IMR-90 (cell line): ENCODE measurements at regions not wholly inside any gene's neighbourhood (a gene's known extent, or its start where the extent isn't known, plus 50 kb on each side); places are given as distances from the start of the nearest gene placed in this dataset.

ENCODE experiments used
- ATAC-seq: fragments of 200-7000 bp; cut with Tn5 transposase; 2 replicates; pipeline ENCODE4 v1.9.1; 2020; ENCODE audit warnings: low read depth, mild to moderate bottlenecking, moderate library complexity
- BruUV-seq: library from RNA; stranded (reverse); fragments of 400-500 nt; replicated peaks from 2 replicates; lab custom pipeline; 2021; lab: Mats Ljungman, UMichigan
- CTCF ChIA-PET: fragments of 300-600 bp; formaldehyde crosslinking; extraction: SDS; loops from one replicate; lab custom pipeline; 2021; ENCODE audit warnings: antibody characterized with exemption; lab: Yijun Ruan, JAX
- POLR2A ChIA-PET: fragments of 300-600 bp; sonication (Branson Sonifier 250); formaldehyde crosslinking; loops from one replicate; lab custom pipeline; 2022; ENCODE audit warnings: antibody characterized with exemption; ENCODE audit not compliant: unreplicated experiment; lab: Charles Lee
- DNase-seq: peaks from one replicate; pipeline ENCODE4 v3.0.0; 2013
- H2AFZ ChIP-seq: replicated peaks from 2 replicates; pipeline ENCODE3; 2013; ENCODE audit warnings: low read length, mild to moderate bottlenecking; ENCODE audit not compliant: poor library complexity
- H2AK5ac ChIP-seq: 2 replicates; pipeline ENCODE4 v1.6.1; 2013; ENCODE audit warnings: low read depth, low read length, inconsistent platforms
- H2AK9ac ChIP-seq: replicated peaks from 2 replicates; pipeline ENCODE3; 2013; ENCODE audit warnings: mild to moderate bottlenecking, low read depth, low read length, moderate library complexity; ENCODE audit not compliant: poor library complexity
- H2BK120ac ChIP-seq: 2 replicates; pipeline ENCODE4 v1.6.1; 2013; ENCODE audit warnings: low read depth, low read length, inconsistent platforms
- H2BK15ac ChIP-seq: 3 replicates; pipeline ENCODE4 v1.6.1; 2013; ENCODE audit warnings: low read depth, low read length, inconsistent platforms
- H2BK20ac ChIP-seq: 2 replicates; pipeline ENCODE4 v1.6.1; 2013; ENCODE audit warnings: low read depth, mild to moderate bottlenecking, inconsistent platforms, low read length, moderate library complexity
- H2BK5ac ChIP-seq: 2 replicates; pipeline ENCODE4 v1.6.1; 2013; ENCODE audit warnings: mild to moderate bottlenecking, low read depth, low read length, inconsistent platforms; ENCODE audit not compliant: poor library complexity, severe bottlenecking
- H3K14ac ChIP-seq: replicated peaks from 2 replicates; pipeline ENCODE4 v1.6.1; 2013; ENCODE audit warnings: low read depth, low read length, inconsistent platforms
- H3K18ac ChIP-seq: 2 replicates; pipeline ENCODE4 v1.6.1; 2013; ENCODE audit warnings: low read depth, low read length, control low read depth
- H3K23ac ChIP-seq: 2 replicates; pipeline ENCODE4 v1.6.1; 2013; ENCODE audit warnings: low read depth, low read length, inconsistent platforms
- H3K27ac ChIP-seq: 2 replicates; pipeline ENCODE4 v1.5.1; 2013; ENCODE audit warnings: mild to moderate bottlenecking, control low read depth, low read length; ENCODE audit not compliant: insufficient read depth
- H3K27me3 ChIP-seq: 2 replicates; pipeline ENCODE4 v1.6.1; 2013; ENCODE audit warnings: low read length; ENCODE audit not compliant: control insufficient read depth, insufficient read depth
- H3K36me3 ChIP-seq: 2 replicates; pipeline ENCODE4 v1.6.1; 2013; ENCODE audit warnings: low read length, mixed read lengths; ENCODE audit not compliant: control insufficient read depth, insufficient read depth
- H3K4ac ChIP-seq: 2 replicates; pipeline ENCODE4 v1.6.1; 2013; ENCODE audit warnings: low read depth, low read length, inconsistent platforms
- H3K4me1 ChIP-seq: 2 replicates; pipeline ENCODE4 v1.6.1; 2013; ENCODE audit warnings: low read length, mixed read lengths; ENCODE audit not compliant: control insufficient read depth, insufficient read depth
- H3K4me2 ChIP-seq: 2 replicates; pipeline ENCODE4 v1.6.1; 2013; ENCODE audit warnings: low read depth, mild to moderate bottlenecking, control low read depth, low read length, moderate library complexity
- H3K4me3 ChIP-seq: 2 replicates; pipeline ENCODE4 v1.5.1; 2013; ENCODE audit warnings: low read depth, mild to moderate bottlenecking, control low read depth, low read length, moderate library complexity; ENCODE audit not compliant: insufficient read depth
- H3K56ac ChIP-seq: 2 replicates; pipeline ENCODE4 v1.6.1; 2013; ENCODE audit warnings: low read length, inconsistent platforms; ENCODE audit not compliant: insufficient read depth; ENCODE audit errors: extremely low read depth
- H3K79me1 ChIP-seq, 2 experiments: 2 replicates each; pipeline ENCODE4 v1.6.1; 2013; ENCODE audit warnings: low read length in 2 of 2, inconsistent platforms in 1 of 2, low read depth in 1 of 2
- H3K9ac ChIP-seq: 2 replicates; pipeline ENCODE4 v1.6.1; 2013; ENCODE audit warnings: low read depth, low read length, control low read depth
- H3K9me1 ChIP-seq: 2 replicates; pipeline ENCODE4 v1.6.1; 2013; ENCODE audit warnings: low read length, inconsistent platforms; ENCODE audit not compliant: insufficient read depth
- H3K9me3 ChIP-seq: 2 replicates; pipeline ENCODE4 v1.6.1; 2013; ENCODE audit warnings: low read length; ENCODE audit not compliant: control insufficient read depth, insufficient read depth
- H4K20me1 ChIP-seq: 2 replicates; pipeline ENCODE4 v1.6.1; 2013; ENCODE audit warnings: low read length, inconsistent platforms; ENCODE audit not compliant: insufficient read depth
- H4K5ac ChIP-seq: 2 replicates; pipeline ENCODE4 v1.6.1; 2013; ENCODE audit warnings: mild to moderate bottlenecking, low read depth, low read length, control low read depth
- H4K8ac ChIP-seq, 2 experiments: 2 replicates each; pipeline ENCODE4 v1.6.1; 2013; ENCODE audit warnings: low read depth in 2 of 2, low read length in 2 of 2, control low read depth in 1 of 2, inconsistent platforms in 1 of 2
- H4K91ac ChIP-seq: 2 replicates; pipeline ENCODE4 v1.6.1; 2013; ENCODE audit warnings: low read depth, low read length, inconsistent platforms; ENCODE audit not compliant: insufficient read depth
- BHLHE40 ChIP-seq: fragments of 150-350 bp; IDR thresholded peaks from 2 replicates; pipeline ENCODE4 v1.6.1; 2016; ENCODE audit warnings: mild to moderate bottlenecking, low read depth, low read length
- RAD21 ChIP-seq: IDR thresholded peaks from 2 replicates; pipeline ENCODE4 v1.6.1; 2012; ENCODE audit warnings: low read length, improper control_type of control experiment
- RFX5 ChIP-seq: IDR thresholded peaks from 2 replicates; pipeline ENCODE4 v1.8.0; 2012; ENCODE audit warnings: low read depth, mild to moderate bottlenecking, low read length, moderate library complexity
- SMC3 ChIP-seq: fragments of 150-350 bp; IDR thresholded peaks from 2 replicates; pipeline ENCODE4 v1.6.1; 2016; ENCODE audit warnings: low read depth, mild to moderate bottlenecking, antibody characterized with exemption, low read length, moderate library complexity
- USF2 ChIP-seq: fragments of 150-350 bp; IDR thresholded peaks from 2 replicates; pipeline ENCODE4 v1.6.1; 2017; ENCODE audit warnings: mild to moderate bottlenecking, antibody characterized with exemption, low read length, low read depth
- WGBS, 2 experiments: methylation state at CpG; one replicate each; pipeline versions ENCODE4 v1.1.5 to v1.1.7; 2013; ENCODE audit warnings: missing lambda C conversion rate in 2 of 2; ENCODE audit not compliant: insufficient read length in 1 of 2; ENCODE audit errors: extremely low coverage in 2 of 2; 5-methylcytosine and 5-hydroxymethylcytosine counted together
- dilution Hi-C: fragments of 300-500 bp; cut with HindIII; formaldehyde crosslinking; loops from one replicate; pipeline ENCODE4 v1.14.3; 2018; ENCODE audit warnings: low sequenced_read_pairs; ENCODE audit not compliant: unreplicated experiment
- in situ Hi-C: fragments of 300-500 bp; cut with MboI; formaldehyde crosslinking; loops from 3 replicates; pipeline ENCODE4 v1.14.3; 2019; ENCODE audit warnings: low sequenced_read_pairs, inconsistent platforms, mixed read lengths
- intact Hi-C: fragments of 100-400 bp; cut with micrococcal nuclease; formaldehyde crosslinking; loops from 2 replicates; pipeline ENCODE4 v1.10.0; 2022

GRCh38 chr20:56994006-56994405, 272.4 kb downstream of the BMP7 start:
- H4K20me1 ChIP-seq = no peaks in the 10 kb centered on the region
- no peak overlapping the region for H3K14ac ChIP-seq
- no peaks in the 10 kb centered on the region for H3K36me3 ChIP-seq
- no peak overlapping the region for H2AK5ac ChIP-seq
- H4K5ac ChIP-seq = no peak overlapping the region
- no peak for ATAC-seq
- no TSS peak for BruUV-seq
- no peak overlapping the region for H2BK120ac ChIP-seq
- H3K18ac ChIP-seq = no peak overlapping the region
- no peaks in the 10 kb centered on the region for H3K9me1 ChIP-seq
- H3K9ac ChIP-seq = no peak overlapping the region
- ChIA-PET CTCF (no interaction called here), POLR2A (no interaction called here)
- no peak overlapping the region for H3K4ac ChIP-seq
- no peak overlapping the region for H2AFZ ChIP-seq
- no peaks in the 10 kb centered on the region for H3K79me1 ChIP-seq
- no peak overlapping the region for H2BK5ac ChIP-seq
- H3K23ac ChIP-seq = no peak overlapping the region
- WGBS, 2 experiments = no CpG with 5 or more reads among the region's 8 CpGs
- no peak overlapping the region for H4K8ac ChIP-seq
- in situ Hi-C loops (no loop called here), intact Hi-C loops (no loop called here), dilution Hi-C loops (no loop called here)
- H2BK15ac ChIP-seq = no peak overlapping the region
- no peaks in the 10 kb centered on the region; the same call in 1 of the 2 replicates for H3K27me3 ChIP-seq
- H3K56ac ChIP-seq = no peak overlapping the region
- H4K91ac ChIP-seq = no peak overlapping the region
- no peaks in the 10 kb centered on the region for H3K4me1 ChIP-seq
- no peak for DNase-seq
- H2AK9ac ChIP-seq = no peak overlapping the region
- H3K4me3 ChIP-seq = no peak overlapping the region
- H3K4me2 ChIP-seq = no peak overlapping the region
- TF ChIP-seq USF2 = no peak
- TF ChIP-seq RAD21 = no peak
- no peak for TF ChIP-seq SMC3
- no peak for TF ChIP-seq BHLHE40
- TF ChIP-seq RFX5 = no peak
- H3K9me3 ChIP-seq = peaks cover 7% of the 10 kb centered on the region; the same call in 1 of the 2 replicates
- H3K27ac ChIP-seq = no peak overlapping the region
- H2BK20ac ChIP-seq = no peak overlapping the region
